ENCODE measurements at regions not wholly inside any gene's neighbourhood (a gene's known extent, or its start where the extent isn't known, plus 50 kb on each side); places are given as distances from the start of the nearest gene placed in this dataset.

GRCh38 chr9:73919712-73920111 is 577.4 kb upstream of the RORB start:
- Histone ChIP-seq H3K27me3 (ENCODE audit: control insufficient read depth in 2 of 2, insufficient read depth in 2 of 2, low read length in 2 of 2) (no peaks in the 10 kb centered on the region), H3K4me2 (ENCODE audit: insufficient read depth, low read length) (no peak overlapping the region), H3K4me1 (ENCODE audit: control insufficient read depth, extremely low read depth, insufficient read depth, low read length) (no peaks in the 10 kb centered on the region), H3K27ac (ENCODE audit: insufficient read depth, low read depth, low read length) (no peak overlapping the region), H3K9me1 (replicated peaks; ENCODE audit: control insufficient read depth, extremely low read depth, insufficient read depth, low read length) (no peaks in the 10 kb centered on the region), H3K4me3 (replicated peaks in 1 of 3; ENCODE audit: insufficient read depth in 1 of 3, low read depth in 1 of 3, low read length in 3 of 3) (no peak overlapping the region), H3K9ac (replicated peaks; ENCODE audit: extremely low read depth, insufficient read depth, low read length) (no peak overlapping the region), H4K20me1 (replicated peaks; ENCODE audit: control insufficient read depth, extremely low read depth, insufficient read depth, low read length) (no peaks in the 10 kb centered on the region), H3K36me3 (ENCODE audit: control insufficient read depth in 2 of 2, extremely low read depth in 1 of 2, insufficient read depth in 2 of 2, low read length in 2 of 2) (no peaks in the 10 kb centered on the region), H3K79me2 (ENCODE audit: control insufficient read depth, insufficient read depth, low read length) (no peaks in the 10 kb centered on the region), H3K9me3 (replicated peaks; ENCODE audit: control insufficient read depth, insufficient read depth, low read length) (no peaks in the 10 kb centered on the region), H2AFZ (ENCODE audit: low read depth, low read length) (no peak overlapping the region)
- FAIRE-seq = no peak
- no TSS peak for BruUV-seq (replicated peaks)
- dilution Hi-C loops (cut with MboI; ENCODE audit: extremely low pct_ligation_motif_present, low sequenced_read_pairs) = no loop called here
- intact Hi-C loops (cut with micrococcal nuclease) = no loop called here
- no peak for DNase-seq (ENCODE audit: low read depth, low spot score)
- POLR2A ChIA-PET = no interaction called here
- CTCF ChIA-PET = no interaction called here
- no peak for TF ChIP-seq POLR2A (IDR thresholded peaks at IDR 0.05; ENCODE audit: low read depth, low read length)
- no peak for TF ChIP-seq POLR2AphosphoS5 (IDR thresholded peaks at IDR 0.05; ENCODE audit: insufficient read depth, low read depth, low read length)
- no peak for TF ChIP-seq MYC (IDR thresholded peaks at IDR 0.05; ENCODE audit: low read depth, low read length)
- no peak for TF ChIP-seq JUN (IDR thresholded peaks at IDR 0.05; ENCODE audit: borderline replicate concordance, insufficient read depth, insufficient read length, low read depth)
- TF ChIP-seq, protein P1, sequence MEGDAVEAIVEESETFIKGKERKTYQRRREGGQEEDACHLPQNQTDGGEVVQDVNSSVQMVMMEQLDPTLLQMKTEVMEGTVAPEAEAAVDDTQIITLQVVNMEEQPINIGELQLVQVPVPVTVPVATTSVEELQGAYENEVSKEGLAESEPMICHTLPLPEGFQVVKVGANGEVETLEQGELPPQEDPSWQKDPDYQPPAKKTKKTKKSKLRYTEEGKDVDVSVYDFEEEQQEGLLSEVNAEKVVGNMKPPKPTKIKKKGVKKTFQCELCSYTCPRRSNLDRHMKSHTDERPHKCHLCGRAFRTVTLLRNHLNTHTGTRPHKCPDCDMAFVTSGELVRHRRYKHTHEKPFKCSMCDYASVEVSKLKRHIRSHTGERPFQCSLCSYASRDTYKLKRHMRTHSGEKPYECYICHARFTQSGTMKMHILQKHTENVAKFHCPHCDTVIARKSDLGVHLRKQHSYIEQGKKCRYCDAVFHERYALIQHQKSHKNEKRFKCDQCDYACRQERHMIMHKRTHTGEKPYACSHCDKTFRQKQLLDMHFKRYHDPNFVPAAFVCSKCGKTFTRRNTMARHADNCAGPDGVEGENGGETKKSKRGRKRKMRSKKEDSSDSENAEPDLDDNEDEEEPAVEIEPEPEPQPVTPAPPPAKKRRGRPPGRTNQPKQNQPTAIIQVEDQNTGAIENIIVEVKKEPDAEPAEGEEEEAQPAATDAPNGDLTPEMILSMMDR (IDR thresholded peaks at IDR 0.05; ENCODE audit: extremely low read depth in 1 of 2, insufficient read depth in 1 of 2, low read depth in 1 of 2, low read length in 2 of 2) = no peak
- no peak for TF ChIP-seq MAX (IDR thresholded peaks at IDR 0.05; ENCODE audit: insufficient read depth, insufficient read length)
- TF ChIP-seq FOS (IDR thresholded peaks at IDR 0.05; ENCODE audit: borderline replicate concordance, insufficient read depth, low read length) = no peak
- TF ChIP-seq EZH2 (IDR thresholded peaks at IDR 0.05; ENCODE audit: borderline replicate concordance, low read depth, low read length, severe bottlenecking) = no peak
- no peak for TF ChIP-seq GATA2 (IDR thresholded peaks at IDR 0.05; ENCODE audit: insufficient read depth, insufficient read length, low read depth, low read length)

Measured in endothelial cell of umbilical vein (primary cell).